Right lobe of liver (tissue), 6 donors: ENCODE measurements at regions not wholly inside any gene's neighbourhood (a gene's known extent, or its start where the extent isn't known, plus 50 kb on each side); places are given as distances from the start of the nearest gene placed in this dataset.

Source experiments
- ATAC-seq, 4 donors: fragments of 200-7000 bp; cut with Tn5 transposase; one replicate each; pipeline ENCODE4 v1.9.1; 2020; ENCODE audit warnings: mild to moderate bottlenecking in 4 of 4, moderate library complexity in 4 of 4
- DNase-seq, 3 donors: peaks; one replicate each; pipeline ENCODE4 v3.0.0-alpha.2; 2020
- H3K27ac ChIP-seq, 3 donors: fragments of 200-600 bp; one replicate each; pipeline ENCODE4 v1.8.0; 2022
- H3K27me3 ChIP-seq, 2 donors: fragments of 200-600 bp; one replicate each; pipeline ENCODE4 v1.8.0; 2022
- H3K36me3 ChIP-seq, 4 donors: fragments of 200-600 bp; sonication (generic) in 1 of 4; one replicate each; pipeline versions ENCODE4 v1.5.1 to v1.8.0; 2017 to 2022; ENCODE audit warnings: control low read depth in 1 of 4
- H3K4me1 ChIP-seq, 4 donors: fragments of 200-600 bp; sonication (generic) in 1 of 4; one replicate each; pipeline versions ENCODE4 v1.5.1 to v1.8.0; 2017 to 2022; ENCODE audit warnings: control low read depth in 1 of 4
- H3K4me3 ChIP-seq, 3 donors: fragments of 200-600 bp; one replicate each; pipeline ENCODE4 v1.8.0; 2022
- H3K9me3 ChIP-seq, 4 donors: fragments of 200-600 bp; sonication (generic) in 1 of 4; one replicate each; pipeline versions ENCODE4 v1.5.1 to v1.8.0; 2017 to 2022; ENCODE audit warnings: control low read depth in 1 of 4
- POLR2A ChIP-seq: fragments of 450-650 bp; IDR thresholded peaks from one replicate; pipeline ENCODE4 v1.6.1; 2017; ENCODE audit warnings: antibody characterized with exemption, mild to moderate bottlenecking
- WGBS: methylation state at CpG from one replicate; pipeline ENCODE4 v1.1.6; 2018; ENCODE audit warnings: low coverage, low lambda C conversion rate; ENCODE audit not compliant: insufficient coverage; ENCODE audit errors: missing lambda C conversion rate; 5-methylcytosine and 5-hydroxymethylcytosine counted together
- intact Hi-C, 2 donors: fragments of 100-400 bp; cut with DNase I; formaldehyde crosslinking; loops; one replicate each; pipeline versions ENCODE4 v1.11.2 to v1.14.1; 2022
- TF ChIP-seq, protein P1 (sequence below), 4 donors: fragments of 200-600 bp in 3 of 4; fragments of 450-650 bp in 1 of 4; IDR thresholded peaks; one replicate each; pipeline versions ENCODE4 v1.5.1 to v1.8.0; 2016 to 2022; ENCODE audit warnings: antibody characterized with exemption in 4 of 4, mild to moderate bottlenecking in 2 of 4
- donor health status: DM: no; HTN: yes; CAD: no.
- donor health status: DM: no; HTN: no; CAD: no.
- donor health status: DM: no; HTN: no; CAD: no.
- donor health status: DM: no; HTN: yes; CAD: no.
- donor health status: DM: no; HTN: yes; CAD: no.

DNA sequence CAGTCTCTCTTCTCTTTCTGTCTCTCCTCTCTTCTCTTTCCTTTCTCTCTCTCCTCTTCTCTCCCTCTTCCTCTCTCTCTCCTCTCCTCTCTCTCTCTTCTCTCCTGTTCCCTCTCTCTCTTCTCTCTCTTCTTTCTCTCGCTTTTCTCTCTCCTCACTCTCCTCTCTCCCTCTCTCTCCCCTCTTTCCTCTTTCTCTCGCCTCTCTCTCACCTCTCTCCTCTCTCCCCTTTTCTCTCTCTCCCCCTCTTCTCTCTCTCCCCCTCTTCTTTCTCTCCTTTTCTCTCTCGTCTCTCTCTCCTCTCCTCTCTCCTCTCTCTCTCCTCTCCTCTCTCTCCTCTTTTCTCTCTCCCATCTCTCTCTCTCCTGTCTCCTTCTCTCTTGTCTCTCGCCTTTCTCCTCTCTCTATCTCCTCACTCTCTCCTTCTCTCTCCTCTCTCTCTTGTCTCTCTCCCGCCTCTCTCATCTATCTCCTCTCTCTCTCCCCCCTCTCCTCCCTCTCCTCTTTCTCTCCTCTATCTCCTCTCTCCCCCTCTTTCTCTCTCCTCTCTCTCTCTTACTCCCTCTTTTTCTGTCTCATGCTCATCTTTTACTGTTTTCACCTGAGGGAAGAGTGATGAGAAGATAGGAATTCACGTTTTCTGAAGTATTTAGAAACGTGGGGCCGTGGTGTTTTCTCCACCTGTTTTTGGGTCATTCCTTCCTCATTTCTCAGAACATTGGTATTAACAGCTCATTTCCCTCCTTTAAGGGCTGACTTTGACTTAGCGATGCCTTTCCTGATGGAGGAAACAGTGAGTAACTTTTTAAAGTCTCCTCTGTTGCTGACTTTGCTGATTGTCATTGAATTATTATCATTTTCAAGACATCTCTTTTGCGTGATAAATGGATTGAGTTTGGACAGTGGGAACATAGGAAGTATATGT lies 80.6 kb upstream of the CD99 start:
- intact Hi-C loops = no loop called here
- Histone ChIP-seq H3K36me3 (no peaks in the 10 kb centered on the region), H3K27me3 (no peaks in the 10 kb centered on the region), H3K4me1 (peaks cover 0 to 10% (median 0%) of the 10 kb centered on the region in 4 donors), H3K4me3 (peak overlapping the region; percentile 76 to 88 (median 83)), H3K9me3 (no peaks in the 10 kb centered on the region), H3K27ac (no peak overlapping the region)
- 37% methylated on average over 10 of the region's 10 CpGs for WGBS
- TF ChIP-seq, protein P1, sequence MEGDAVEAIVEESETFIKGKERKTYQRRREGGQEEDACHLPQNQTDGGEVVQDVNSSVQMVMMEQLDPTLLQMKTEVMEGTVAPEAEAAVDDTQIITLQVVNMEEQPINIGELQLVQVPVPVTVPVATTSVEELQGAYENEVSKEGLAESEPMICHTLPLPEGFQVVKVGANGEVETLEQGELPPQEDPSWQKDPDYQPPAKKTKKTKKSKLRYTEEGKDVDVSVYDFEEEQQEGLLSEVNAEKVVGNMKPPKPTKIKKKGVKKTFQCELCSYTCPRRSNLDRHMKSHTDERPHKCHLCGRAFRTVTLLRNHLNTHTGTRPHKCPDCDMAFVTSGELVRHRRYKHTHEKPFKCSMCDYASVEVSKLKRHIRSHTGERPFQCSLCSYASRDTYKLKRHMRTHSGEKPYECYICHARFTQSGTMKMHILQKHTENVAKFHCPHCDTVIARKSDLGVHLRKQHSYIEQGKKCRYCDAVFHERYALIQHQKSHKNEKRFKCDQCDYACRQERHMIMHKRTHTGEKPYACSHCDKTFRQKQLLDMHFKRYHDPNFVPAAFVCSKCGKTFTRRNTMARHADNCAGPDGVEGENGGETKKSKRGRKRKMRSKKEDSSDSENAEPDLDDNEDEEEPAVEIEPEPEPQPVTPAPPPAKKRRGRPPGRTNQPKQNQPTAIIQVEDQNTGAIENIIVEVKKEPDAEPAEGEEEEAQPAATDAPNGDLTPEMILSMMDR (IDR thresholded peaks at IDR 0.05) = no peak
- no peak for TF ChIP-seq POLR2A
- DNase-seq (no peak), ATAC-seq (no peak)

DNA sequence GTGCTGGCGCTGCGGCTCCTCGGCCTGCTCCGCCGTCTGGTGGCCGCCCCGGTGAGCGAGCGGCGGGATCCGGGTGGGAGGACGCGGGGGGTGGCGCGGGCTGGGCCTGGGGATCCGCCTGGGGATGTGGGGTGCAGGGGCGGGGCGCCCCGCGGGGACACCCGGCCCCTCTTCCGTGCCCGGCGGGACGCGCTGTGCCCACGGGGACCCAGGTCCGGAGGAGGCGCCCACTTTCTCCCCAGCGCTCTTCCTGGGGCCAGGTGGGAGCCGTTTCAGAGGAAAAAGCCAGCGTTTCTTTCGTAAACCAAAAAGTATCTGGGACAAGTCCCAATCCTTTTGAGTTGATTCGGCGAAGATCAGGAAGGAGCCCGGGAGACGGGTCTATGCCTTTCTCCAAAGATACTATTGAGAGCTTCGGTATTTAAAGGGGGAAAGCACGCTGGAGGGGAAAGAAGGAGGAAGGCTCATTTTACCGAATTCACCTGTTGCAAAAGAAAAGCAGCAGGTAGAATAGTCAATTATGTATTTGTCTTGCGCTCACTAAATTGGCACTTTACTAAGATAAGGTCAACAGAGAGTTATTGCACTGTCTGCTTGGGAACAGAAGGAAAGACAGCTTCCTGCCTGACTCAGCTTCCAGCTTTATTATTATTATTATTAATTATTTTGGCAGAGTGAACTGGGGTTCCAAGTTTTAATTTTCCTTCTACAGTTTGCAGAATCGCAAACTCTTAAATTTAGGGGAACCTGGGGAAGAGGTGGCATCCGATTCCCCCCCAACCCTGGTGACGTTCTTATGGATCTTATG lies 81.5 kb upstream of the CD99 start:
- peaks cover 0 to 10% (median 0%) of the 10 kb centered on the region in 4 donors for H3K4me1 ChIP-seq
- H3K4me3 ChIP-seq = peak overlapping the region; percentile 76 to 88 (median 83)
- H3K9me3 ChIP-seq = no peaks in the 10 kb centered on the region
- no peaks in the 10 kb centered on the region for H3K27me3 ChIP-seq
- ATAC-seq (peak in 2 of 4 donors; percentile 6 to 9), DNase-seq (no peak)
- under 1% methylated on average over 11 of the region's 44 CpGs for WGBS
- intact Hi-C loops = no loop called here
- H3K27ac ChIP-seq = peak overlapping the region; percentile 21 to 79 (median 41)
- TF ChIP-seq, protein P1 (IDR thresholded peaks at IDR 0.05) = no peak
- H3K36me3 ChIP-seq = no peaks in the 10 kb centered on the region

DNA sequence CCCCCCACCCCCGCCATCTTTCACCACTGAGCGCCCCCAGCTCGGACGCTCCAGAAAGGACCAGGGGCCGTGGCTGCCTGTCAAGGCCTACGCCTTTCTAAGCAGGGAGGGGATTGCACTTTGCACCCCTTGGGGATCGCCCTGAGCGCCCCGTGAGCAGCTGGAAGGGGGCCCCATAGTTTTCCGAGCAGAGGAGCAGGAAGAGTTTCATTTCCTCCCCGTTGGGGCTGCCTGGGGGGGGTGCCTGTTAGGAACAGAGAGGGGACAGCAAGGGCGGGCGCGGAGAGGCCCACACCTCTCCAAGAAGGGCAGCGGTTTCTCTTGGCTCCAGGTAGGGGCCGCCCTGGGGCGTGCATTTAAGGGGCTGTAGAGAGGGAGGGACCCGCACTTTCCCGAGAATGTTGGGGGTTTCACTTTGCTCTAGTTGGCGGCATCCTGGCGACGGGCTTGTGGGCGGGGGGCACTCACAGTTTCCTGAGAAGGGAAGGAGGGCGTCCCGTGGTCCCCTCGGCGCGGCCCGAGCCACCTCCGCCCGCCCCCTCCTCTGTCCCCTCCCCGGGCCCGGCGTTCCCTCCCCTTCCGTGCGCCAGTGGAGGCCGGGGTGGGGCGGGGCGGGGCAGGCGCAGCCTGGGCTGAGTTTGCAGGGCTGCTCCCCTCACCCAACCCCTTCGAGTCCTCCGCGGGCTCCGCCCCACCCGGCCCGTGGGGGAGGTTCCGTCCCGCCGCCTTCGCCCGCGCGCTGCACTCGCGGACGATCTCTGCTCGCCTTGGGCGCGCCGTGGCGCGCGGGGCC lies 82.3 kb upstream of the CD99 start:
- TF ChIP-seq POLR2A = peak; percentile 36
- TF ChIP-seq, protein P1 (IDR thresholded peaks at IDR 0.05) = no peak
- Histone ChIP-seq H3K36me3 (no peaks in the 10 kb centered on the region), H3K4me1 (peaks cover 0 to 10% (median 0%) of the 10 kb centered on the region in 4 donors), H3K27ac (peak overlapping the region; percentile 28 to 79 (median 41)), H3K4me3 (peak overlapping the region; percentile 76 to 88 (median 83)), H3K9me3 (no peaks in the 10 kb centered on the region), H3K27me3 (no peaks in the 10 kb centered on the region)
- DNase-seq = peak; percentile 93 to 94 (median 93)
- intact Hi-C loops = no loop called here
- ATAC-seq = peak; percentile 98 to 99 (median 98)
- no CpG with 5 or more reads among the region's 63 CpGs for WGBS

DNA sequence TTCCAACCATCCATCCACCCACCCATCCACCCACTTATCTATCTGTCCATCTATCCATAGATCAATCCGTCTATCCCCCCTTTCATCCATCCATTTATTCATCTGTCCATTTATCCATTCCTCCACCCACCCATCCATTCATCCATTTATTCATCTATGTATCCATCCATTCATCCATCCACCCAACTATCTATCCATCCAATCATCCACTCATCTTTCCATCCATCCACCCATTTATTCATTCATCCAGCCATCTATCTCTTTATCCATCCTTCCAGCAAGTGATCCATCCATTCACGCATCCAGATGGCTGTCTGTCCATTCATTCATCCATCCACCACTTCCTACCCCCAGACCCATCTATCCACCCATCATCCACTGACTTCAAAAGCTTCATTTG lies 84.0 kb upstream of the CD99 start:
- Histone ChIP-seq H3K36me3 (no peaks in the 10 kb centered on the region), H3K4me3 (no peak overlapping the region), H3K9me3 (no peaks in the 10 kb centered on the region), H3K4me1 (peaks cover 0 to 10% (median 0%) of the 10 kb centered on the region in 4 donors), H3K27ac (no peak overlapping the region), H3K27me3 (no peaks in the 10 kb centered on the region)
- no peak for TF ChIP-seq POLR2A
- ATAC-seq (no peak), DNase-seq (no peak)
- 92% methylated on average over 2 of the region's 2 CpGs for WGBS
- intact Hi-C loops = no loop called here
